Lower leg skin (tissue), 3 donors: ENCODE measurements at regions not wholly inside any gene's neighbourhood (a gene's known extent, or its start where the extent isn't known, plus 50 kb on each side); places are given as distances from the start of the nearest gene placed in this dataset.

Experiments
- POLR2A ChIP-seq, 2 donors: fragments of 450-650 bp; IDR thresholded peaks; one replicate each; pipeline ENCODE4 v1.6.1; 2016 to 2017; ENCODE audit warnings: antibody characterized with exemption in 2 of 2, mild to moderate bottlenecking in 1 of 2, moderate library complexity in 1 of 2
- TF ChIP-seq, protein P1 (sequence below), 3 donors: fragments of 450-650 bp; IDR thresholded peaks; one replicate each; pipeline ENCODE4 v1.5.1; 2016; ENCODE audit warnings: antibody characterized with exemption in 3 of 3, mild to moderate bottlenecking in 3 of 3, moderate library complexity in 2 of 3

DNA sequence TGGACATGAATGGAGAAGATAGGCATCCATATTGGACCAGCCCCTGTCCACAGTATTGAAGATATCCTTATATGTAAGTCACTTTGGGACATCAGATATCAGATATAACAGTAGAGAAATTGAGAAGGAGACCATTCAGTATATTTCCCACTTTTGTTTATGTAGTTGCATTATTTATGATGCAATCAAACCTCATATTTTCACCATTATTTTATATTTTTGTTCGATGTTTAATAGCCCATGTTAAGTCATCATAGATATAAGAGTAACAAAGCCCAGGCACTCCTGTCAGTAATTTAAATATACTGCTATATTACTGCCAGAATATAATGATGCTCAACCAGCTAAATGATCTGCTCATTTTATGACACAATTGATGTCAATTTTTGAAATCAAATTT lies 744.5 kb upstream of the EPHA7 start:
- TF ChIP-seq, protein P1, sequence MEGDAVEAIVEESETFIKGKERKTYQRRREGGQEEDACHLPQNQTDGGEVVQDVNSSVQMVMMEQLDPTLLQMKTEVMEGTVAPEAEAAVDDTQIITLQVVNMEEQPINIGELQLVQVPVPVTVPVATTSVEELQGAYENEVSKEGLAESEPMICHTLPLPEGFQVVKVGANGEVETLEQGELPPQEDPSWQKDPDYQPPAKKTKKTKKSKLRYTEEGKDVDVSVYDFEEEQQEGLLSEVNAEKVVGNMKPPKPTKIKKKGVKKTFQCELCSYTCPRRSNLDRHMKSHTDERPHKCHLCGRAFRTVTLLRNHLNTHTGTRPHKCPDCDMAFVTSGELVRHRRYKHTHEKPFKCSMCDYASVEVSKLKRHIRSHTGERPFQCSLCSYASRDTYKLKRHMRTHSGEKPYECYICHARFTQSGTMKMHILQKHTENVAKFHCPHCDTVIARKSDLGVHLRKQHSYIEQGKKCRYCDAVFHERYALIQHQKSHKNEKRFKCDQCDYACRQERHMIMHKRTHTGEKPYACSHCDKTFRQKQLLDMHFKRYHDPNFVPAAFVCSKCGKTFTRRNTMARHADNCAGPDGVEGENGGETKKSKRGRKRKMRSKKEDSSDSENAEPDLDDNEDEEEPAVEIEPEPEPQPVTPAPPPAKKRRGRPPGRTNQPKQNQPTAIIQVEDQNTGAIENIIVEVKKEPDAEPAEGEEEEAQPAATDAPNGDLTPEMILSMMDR (IDR thresholded peaks at IDR 0.05), result no peak
- TF ChIP-seq POLR2A (IDR thresholded peaks at IDR 0.05), result no peak
